ENCODE measurements at regions not wholly inside any gene's neighbourhood (a gene's known extent, or its start where the extent isn't known, plus 50 kb on each side); places are given as distances from the start of the nearest gene placed in this dataset.

- no peaks in the 10 kb centered on the region for H3K36me3 Mint-ChIP-seq (ENCODE audit: low read depth)
- DNase-seq, result no peak
- CTCF ChIA-PET, result no interaction called here
- peaks cover 4% of the 10 kb centered on the region for H3K9me3 Mint-ChIP-seq
- H3K27me3 Mint-ChIP-seq (ENCODE audit: low read depth), result no peaks in the 10 kb centered on the region
- no peak overlapping the region for H3K27ac Mint-ChIP-seq
- no peak overlapping the region for H3K4me3 Mint-ChIP-seq
- intact Hi-C loops (cut with micrococcal nuclease), result no loop called here
- H3K4me1 Mint-ChIP-seq (ENCODE audit: low read depth), result no peaks in the 10 kb centered on the region
Observed at GRCh38 chr7:46972205-46972604, 609.7 kb downstream of the TNS3 start.

GRCh38 chr7:46970476-46970875, 611.4 kb downstream of the TNS3 start:
- no peaks in the 10 kb centered on the region for H3K27me3 Mint-ChIP-seq (ENCODE audit: low read depth)

GRCh38 chr7:46970131-46970430, 611.8 kb downstream of the TNS3 start:
- intact Hi-C loops (cut with micrococcal nuclease), result no loop called here
- Mint-ChIP-seq H3K4me1 (ENCODE audit: low read depth) (no peaks in the 10 kb centered on the region), H3K27ac (no peak overlapping the region), H3K9me3 (peaks cover 4% of the 10 kb centered on the region), H3K27me3 (ENCODE audit: low read depth) (no peaks in the 10 kb centered on the region), H3K36me3 (ENCODE audit: low read depth) (no peaks in the 10 kb centered on the region), H3K4me3 (no peak overlapping the region)
- CTCF ChIA-PET, result no interaction called here
- DNase-seq, result no peak

More at GRCh38 chr7:46970476-46970875, 611.4 kb downstream of the TNS3 start:
- no peaks in the 10 kb centered on the region for H3K4me1 Mint-ChIP-seq (ENCODE audit: low read depth)
- intact Hi-C loops (cut with micrococcal nuclease), result no loop called here
- peaks cover 4% of the 10 kb centered on the region for H3K9me3 Mint-ChIP-seq
- no peak overlapping the region for H3K4me3 Mint-ChIP-seq
- no peak overlapping the region for H3K27ac Mint-ChIP-seq
- CTCF ChIA-PET, result no interaction called here
- no peak for DNase-seq
- H3K36me3 Mint-ChIP-seq (ENCODE audit: low read depth), result no peaks in the 10 kb centered on the region

GRCh38 chr7:46969303-46970130, 612.4 kb downstream of the TNS3 start:
- CTCF ChIA-PET, result no interaction called here
- no peaks in the 10 kb centered on the region for H3K27me3 Mint-ChIP-seq (ENCODE audit: low read depth)
- no peak overlapping the region for H3K27ac Mint-ChIP-seq
- intact Hi-C loops (cut with micrococcal nuclease), result no loop called here
- no peaks in the 10 kb centered on the region for H3K36me3 Mint-ChIP-seq (ENCODE audit: low read depth)
- H3K9me3 Mint-ChIP-seq, result peaks cover 5% of the 10 kb centered on the region
- H3K4me3 Mint-ChIP-seq, result no peak overlapping the region
- DNase-seq, result no peak
- H3K4me1 Mint-ChIP-seq (ENCODE audit: low read depth), result no peaks in the 10 kb centered on the region

GRCh38 chr7:46968003-46968402, 613.9 kb downstream of the TNS3 start:
- intact Hi-C loops (cut with micrococcal nuclease), result no loop called here
- CTCF ChIA-PET, result no interaction called here
- no peaks in the 10 kb centered on the region for H3K36me3 Mint-ChIP-seq (ENCODE audit: low read depth)
- peaks cover 12% of the 10 kb centered on the region for H3K9me3 Mint-ChIP-seq
- DNase-seq, result no peak
- H3K27ac Mint-ChIP-seq, result no peak overlapping the region
- H3K4me1 Mint-ChIP-seq (ENCODE audit: low read depth), result no peaks in the 10 kb centered on the region
- H3K27me3 Mint-ChIP-seq (ENCODE audit: low read depth), result no peaks in the 10 kb centered on the region
- H3K4me3 Mint-ChIP-seq, result no peak overlapping the region

- peaks cover 22% of the 10 kb centered on the region for H3K9me3 Mint-ChIP-seq
- no peaks in the 10 kb centered on the region for H3K4me1 Mint-ChIP-seq (ENCODE audit: low read depth)
- no peak overlapping the region for H3K27ac Mint-ChIP-seq
- intact Hi-C loops (cut with micrococcal nuclease), result no loop called here
- CTCF ChIA-PET, result no interaction called here
- no peaks in the 10 kb centered on the region for H3K27me3 Mint-ChIP-seq (ENCODE audit: low read depth)
- DNase-seq, result no peak
- H3K4me3 Mint-ChIP-seq, result no peak overlapping the region
- H3K36me3 Mint-ChIP-seq (ENCODE audit: low read depth), result peaks cover 1% of the 10 kb centered on the region
Observed at GRCh38 chr7:46963719-46964118, 618.2 kb downstream of the TNS3 start.

- Mint-ChIP-seq H3K4me3 (no peak overlapping the region), H3K9me3 (peaks cover 20% of the 10 kb centered on the region), H3K27ac (no peak overlapping the region), H3K36me3 (ENCODE audit: low read depth) (peaks cover 1% of the 10 kb centered on the region), H3K4me1 (ENCODE audit: low read depth) (no peaks in the 10 kb centered on the region), H3K27me3 (ENCODE audit: low read depth) (no peaks in the 10 kb centered on the region)
- intact Hi-C loops (cut with micrococcal nuclease), result no loop called here
- CTCF ChIA-PET, result no interaction called here
- no peak for DNase-seq
Observed at GRCh38 chr7:46960970-46961369, 620.9 kb downstream of the TNS3 start.

GRCh38 chr7:46957195-46957594, 624.7 kb downstream of the TNS3 start:
- Mint-ChIP-seq H3K36me3 (ENCODE audit: low read depth) (peaks cover 1% of the 10 kb centered on the region), H3K27ac (no peak overlapping the region), H3K9me3 (peaks cover 5% of the 10 kb centered on the region), H3K27me3 (ENCODE audit: low read depth) (no peaks in the 10 kb centered on the region), H3K4me1 (ENCODE audit: low read depth) (no peaks in the 10 kb centered on the region), H3K4me3 (no peak overlapping the region)
- CTCF ChIA-PET, result no interaction called here
- intact Hi-C loops (cut with micrococcal nuclease), result no loop called here
- no peak for DNase-seq

GRCh38 chr7:46955531-46955930, 626.4 kb downstream of the TNS3 start:
- no peak overlapping the region for H3K4me3 Mint-ChIP-seq
- intact Hi-C loops (cut with micrococcal nuclease), result no loop called here
- DNase-seq, result no peak
- no peaks in the 10 kb centered on the region for H3K27me3 Mint-ChIP-seq (ENCODE audit: low read depth)
- no peak overlapping the region for H3K27ac Mint-ChIP-seq
- no peaks in the 10 kb centered on the region for H3K4me1 Mint-ChIP-seq (ENCODE audit: low read depth)
- no peaks in the 10 kb centered on the region for H3K9me3 Mint-ChIP-seq
- CTCF ChIA-PET, result interaction anchor here (0.7 kb wide), 1 partner anchor 703 kb away, joined by 3 read pairs; no protein-coding TSS in a partner anchor
- no peaks in the 10 kb centered on the region for H3K36me3 Mint-ChIP-seq (ENCODE audit: low read depth)

- CTCF ChIA-PET, result no interaction called here
- H3K4me1 Mint-ChIP-seq (ENCODE audit: low read depth), result no peaks in the 10 kb centered on the region
- H3K4me3 Mint-ChIP-seq, result no peak overlapping the region
- H3K27me3 Mint-ChIP-seq (ENCODE audit: low read depth), result no peaks in the 10 kb centered on the region
- no peaks in the 10 kb centered on the region for H3K9me3 Mint-ChIP-seq
- no peak overlapping the region for H3K27ac Mint-ChIP-seq
- no peak for DNase-seq
- no peaks in the 10 kb centered on the region for H3K36me3 Mint-ChIP-seq (ENCODE audit: low read depth)
- intact Hi-C loops (cut with micrococcal nuclease), result no loop called here
Observed at GRCh38 chr7:46954181-46954580, 627.7 kb downstream of the TNS3 start.

- no peak overlapping the region for H3K27ac Mint-ChIP-seq
- H3K4me1 Mint-ChIP-seq (ENCODE audit: low read depth), result no peaks in the 10 kb centered on the region
- intact Hi-C loops (cut with micrococcal nuclease), result no loop called here
Observed at GRCh38 chr7:46953008-46953407, 628.9 kb downstream of the TNS3 start.

GRCh38 chr7:46949270-46949931, 632.5 kb downstream of the TNS3 start:
- intact Hi-C loops (cut with micrococcal nuclease), result no loop called here
- no peaks in the 10 kb centered on the region for H3K4me1 Mint-ChIP-seq (ENCODE audit: low read depth)
- no peak for DNase-seq
- CTCF ChIA-PET, result interaction anchor here (0.7 kb wide), 1 partner anchor 11 kb away, joined by 3 read pairs; no protein-coding TSS in a partner anchor
- no peaks in the 10 kb centered on the region for H3K9me3 Mint-ChIP-seq
- H3K27me3 Mint-ChIP-seq (ENCODE audit: low read depth), result no peaks in the 10 kb centered on the region
- no peaks in the 10 kb centered on the region for H3K36me3 Mint-ChIP-seq (ENCODE audit: low read depth)
- no peak overlapping the region for H3K27ac Mint-ChIP-seq
- no peak overlapping the region for H3K4me3 Mint-ChIP-seq

More at GRCh38 chr7:46953008-46953407, 628.9 kb downstream of the TNS3 start:
- Mint-ChIP-seq H3K4me3 (no peak overlapping the region), H3K9me3 (no peaks in the 10 kb centered on the region), H3K36me3 (ENCODE audit: low read depth) (no peaks in the 10 kb centered on the region), H3K27me3 (ENCODE audit: low read depth) (no peaks in the 10 kb centered on the region)
- no peak for DNase-seq
- CTCF ChIA-PET, result no interaction called here

GRCh38 chr7:46948716-46949115, 633.2 kb downstream of the TNS3 start:
- intact Hi-C loops (cut with micrococcal nuclease), result no loop called here
- no peak for DNase-seq
- Mint-ChIP-seq H3K4me1 (ENCODE audit: low read depth) (no peaks in the 10 kb centered on the region), H3K27me3 (ENCODE audit: low read depth) (no peaks in the 10 kb centered on the region), H3K27ac (no peak overlapping the region), H3K36me3 (ENCODE audit: low read depth) (no peaks in the 10 kb centered on the region), H3K4me3 (no peak overlapping the region), H3K9me3 (no peaks in the 10 kb centered on the region)
- CTCF ChIA-PET, result no interaction called here

Measured in activated naive CD4-positive, alpha-beta T cell treated with anti-CD3 and anti-CD28 coated beads for 36 hours (primary cell).